Cardiac muscle cell (in vitro differentiated cells and primary cell): ENCODE measurements at regions not wholly inside any gene's neighbourhood (a gene's known extent, or its start where the extent isn't known, plus 50 kb on each side); places are given as distances from the start of the nearest gene placed in this dataset.
A peak's percentile ranks its signal among the peaks of the same experiment; 100 is the strongest.

ENCODE experiments used
- DNase-seq, 2 donors: peaks; one replicate each; pipeline versions ENCODE4 v3.0.0 to v3.0.0-alpha.2; 2010 to 2017; ENCODE audit warnings: low read depth in 1 of 2, low spot score in 1 of 2
- H3K27ac ChIP-seq: fragments of 200-600 bp; sonication (generic); 2 replicates; pipeline ENCODE4 v1.5.1; 2016
- H3K27me3 ChIP-seq: fragments of 200-600 bp; sonication (generic); 2 replicates; pipeline ENCODE4 v1.6.0; 2016; ENCODE audit warnings: control low read depth
- H3K36me3 ChIP-seq: fragments of 200-600 bp; sonication (generic); 2 replicates; pipeline ENCODE4 v1.5.1; 2016; ENCODE audit warnings: control low read depth
- H3K4me1 ChIP-seq: fragments of 200-600 bp; sonication (generic); 2 replicates; pipeline ENCODE4 v1.8.1; 2017; ENCODE audit warnings: low read depth, mild to moderate bottlenecking, mixed run types
- H3K4me3 ChIP-seq: fragments of 200-600 bp; sonication (generic); 2 replicates; pipeline ENCODE4 v1.5.1; 2016; ENCODE audit warnings: mild to moderate bottlenecking
- H3K9me3 ChIP-seq: fragments of 200-600 bp; sonication (generic); 2 replicates; pipeline ENCODE4 v1.5.1; 2017; ENCODE audit warnings: low read depth, mild to moderate bottlenecking, control low read depth
- TF ChIP-seq, protein P1 (sequence below): IDR thresholded peaks from 2 replicates; pipeline ENCODE4 v1.5.1; 2012; ENCODE audit warnings: low read depth, mild to moderate bottlenecking, low read length

- no peak for DNase-seq
- Histone ChIP-seq H3K4me3 (no peak overlapping the region), H3K4me1 (peaks cover 23% of the 10 kb centered on the region), H3K36me3 (no peaks in the 10 kb centered on the region), H3K9me3 (no peaks in the 10 kb centered on the region), H3K27ac (no peak overlapping the region), H3K27me3 (no peaks in the 10 kb centered on the region)
- TF ChIP-seq, protein P1, sequence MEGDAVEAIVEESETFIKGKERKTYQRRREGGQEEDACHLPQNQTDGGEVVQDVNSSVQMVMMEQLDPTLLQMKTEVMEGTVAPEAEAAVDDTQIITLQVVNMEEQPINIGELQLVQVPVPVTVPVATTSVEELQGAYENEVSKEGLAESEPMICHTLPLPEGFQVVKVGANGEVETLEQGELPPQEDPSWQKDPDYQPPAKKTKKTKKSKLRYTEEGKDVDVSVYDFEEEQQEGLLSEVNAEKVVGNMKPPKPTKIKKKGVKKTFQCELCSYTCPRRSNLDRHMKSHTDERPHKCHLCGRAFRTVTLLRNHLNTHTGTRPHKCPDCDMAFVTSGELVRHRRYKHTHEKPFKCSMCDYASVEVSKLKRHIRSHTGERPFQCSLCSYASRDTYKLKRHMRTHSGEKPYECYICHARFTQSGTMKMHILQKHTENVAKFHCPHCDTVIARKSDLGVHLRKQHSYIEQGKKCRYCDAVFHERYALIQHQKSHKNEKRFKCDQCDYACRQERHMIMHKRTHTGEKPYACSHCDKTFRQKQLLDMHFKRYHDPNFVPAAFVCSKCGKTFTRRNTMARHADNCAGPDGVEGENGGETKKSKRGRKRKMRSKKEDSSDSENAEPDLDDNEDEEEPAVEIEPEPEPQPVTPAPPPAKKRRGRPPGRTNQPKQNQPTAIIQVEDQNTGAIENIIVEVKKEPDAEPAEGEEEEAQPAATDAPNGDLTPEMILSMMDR = no peak
Observed at GRCh38 chr12:93056971-93057535, 128.0 kb upstream of the EEA1 start.

- no peaks in the 10 kb centered on the region for H3K27me3 ChIP-seq
- H3K27ac ChIP-seq = no peak overlapping the region
- TF ChIP-seq, protein P1 = no peak
- no peak overlapping the region for H3K4me3 ChIP-seq
- H3K36me3 ChIP-seq = no peaks in the 10 kb centered on the region
- DNase-seq = no peak
- H3K4me1 ChIP-seq = peaks cover 23% of the 10 kb centered on the region
- no peaks in the 10 kb centered on the region for H3K9me3 ChIP-seq
Observed at GRCh38 chr12:93058280-93058679, 129.2 kb upstream of the EEA1 start.

DNA sequence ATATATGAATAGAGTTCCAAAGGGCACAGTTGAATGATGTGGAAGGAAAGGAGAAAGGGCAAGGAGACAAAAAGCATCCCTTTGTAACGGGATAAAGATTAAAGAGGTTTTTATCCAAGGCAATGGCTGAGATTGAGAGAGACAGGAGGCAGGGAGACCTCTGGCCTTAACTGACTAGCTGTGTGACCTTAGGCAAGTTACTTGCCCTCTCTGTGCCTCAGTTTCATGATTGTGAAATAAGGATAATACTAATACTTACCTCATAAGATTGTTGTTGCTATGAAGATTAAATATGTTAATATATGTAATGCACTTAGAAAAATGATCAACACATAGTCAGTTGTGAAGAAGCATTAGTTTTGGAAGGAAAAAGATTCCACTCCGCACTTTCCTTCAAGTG is 130.2 kb upstream of the EEA1 start:
- Histone ChIP-seq H3K27me3 (no peaks in the 10 kb centered on the region), H3K9me3 (no peaks in the 10 kb centered on the region), H3K4me3 (no peak overlapping the region), H3K36me3 (no peaks in the 10 kb centered on the region), H3K4me1 (peaks cover 23% of the 10 kb centered on the region), H3K27ac (no peak overlapping the region)
- TF ChIP-seq, protein P1 = no peak
- DNase-seq = no peak

- H3K27ac ChIP-seq = no peak overlapping the region
Observed at GRCh38 chr12:93059925-93060665, 131.0 kb upstream of the EEA1 start.

DNA sequence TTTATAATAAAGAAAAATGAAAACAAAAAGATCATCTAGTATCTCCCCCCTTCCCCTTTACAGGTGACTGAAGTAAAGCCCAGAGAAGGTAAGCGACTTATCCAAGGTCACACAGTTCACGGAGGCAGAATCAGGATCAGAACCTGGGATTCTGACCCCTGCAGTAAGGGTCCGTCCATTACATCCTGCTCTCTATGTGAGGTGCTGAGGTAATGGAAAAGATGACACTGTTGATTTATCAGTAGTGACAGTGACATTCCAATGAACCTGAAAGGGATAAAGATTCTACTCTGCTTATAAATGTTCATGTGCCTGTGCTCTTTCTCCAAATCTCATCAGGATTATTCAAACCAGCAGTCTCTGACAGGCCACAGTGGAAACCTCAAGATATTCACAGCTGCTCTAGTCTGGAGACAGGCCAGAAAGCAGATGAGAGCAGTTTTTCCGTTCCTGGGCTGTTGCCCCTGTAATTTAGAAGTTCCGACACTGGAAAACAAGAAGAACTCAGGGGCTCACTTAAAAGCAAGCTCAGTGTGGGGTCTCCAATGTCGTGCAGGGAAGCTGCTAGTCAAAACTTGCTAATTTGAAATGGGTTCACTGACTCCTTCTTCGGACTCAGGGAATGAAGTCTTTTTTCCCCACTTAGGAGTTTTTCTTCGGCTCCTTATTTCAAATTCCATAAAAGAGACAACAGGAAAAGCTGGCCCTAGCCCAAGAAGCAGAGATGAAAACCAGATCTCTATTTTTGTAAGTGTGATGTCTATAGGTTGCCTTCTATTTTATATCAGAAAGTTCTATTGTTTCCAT is 131.8 kb upstream of the EEA1 start:
- TF ChIP-seq, protein P1 = peak; percentile 20
- Histone ChIP-seq H3K36me3 (no peaks in the 10 kb centered on the region), H3K9me3 (no peaks in the 10 kb centered on the region), H3K4me3 (no peak overlapping the region), H3K27me3 (no peaks in the 10 kb centered on the region), H3K4me1 (peaks cover 23% of the 10 kb centered on the region), H3K27ac (peak overlapping the region; percentile 78)
- DNase-seq = peak; percentile 36 to 80

More at GRCh38 chr12:93059925-93060665, 131.0 kb upstream of the EEA1 start:
- Histone ChIP-seq H3K4me1 (peaks cover 23% of the 10 kb centered on the region), H3K36me3 (no peaks in the 10 kb centered on the region), H3K4me3 (no peak overlapping the region), H3K27me3 (no peaks in the 10 kb centered on the region), H3K9me3 (no peaks in the 10 kb centered on the region)
- no peak for DNase-seq
- TF ChIP-seq, protein P1 = no peak
